ENCODE measurements at regions not wholly inside any gene's neighbourhood (a gene's known extent, or its start where the extent isn't known, plus 50 kb on each side); places are given as distances from the start of the nearest gene placed in this dataset.

GRCh38 chr11:8806974-8807373, 104.0 kb upstream of the AKIP1 start:
- H3K27me3 ChIP-seq (ENCODE audit: control insufficient read depth in 1 of 2, insufficient read depth in 2 of 2, low read length in 2 of 2): no peaks in the 10 kb centered on the region
- peaks cover 43 to 48% of the 10 kb centered on the region in 2 donors for H3K4me1 ChIP-seq (ENCODE audit: control insufficient read depth in 1 of 2, insufficient read depth in 2 of 2, low read length in 2 of 2)
- no peaks in the 10 kb centered on the region for H3K9me3 ChIP-seq (ENCODE audit: control insufficient read depth in 1 of 2, low read length in 2 of 2)
- H3K36me3 ChIP-seq (ENCODE audit: control insufficient read depth in 1 of 2, insufficient read depth in 2 of 2, low read length in 2 of 2): no peaks in the 10 kb centered on the region
- peak overlapping the region in 1 of 2 donors; percentile 85 for H3K9ac ChIP-seq (ENCODE audit: low read depth in 1 of 2, low read length in 2 of 2)
- peak overlapping the region; percentile 79 to 86 for H3K4me3 ChIP-seq (ENCODE audit: low read depth in 1 of 2, low read length in 2 of 2)
- peak overlapping the region; percentile 26 for H3K27ac ChIP-seq (ENCODE audit: low read depth, low read length)

GRCh38 chr11:8807544-8808225, 103.3 kb upstream of the AKIP1 start:
- Histone ChIP-seq H3K9me3 (ENCODE audit: control insufficient read depth in 1 of 2, low read length in 2 of 2) (no peaks in the 10 kb centered on the region), H3K27me3 (ENCODE audit: control insufficient read depth in 1 of 2, insufficient read depth in 2 of 2, low read length in 2 of 2) (no peaks in the 10 kb centered on the region), H3K27ac (ENCODE audit: low read depth, low read length) (peak overlapping the region; percentile 26), H3K4me3 (ENCODE audit: low read depth in 1 of 2, low read length in 2 of 2) (peak overlapping the region; percentile 79 to 86), H3K4me1 (ENCODE audit: control insufficient read depth in 1 of 2, insufficient read depth in 2 of 2, low read length in 2 of 2) (peaks cover 44 to 45% of the 10 kb centered on the region in 2 donors), H3K36me3 (ENCODE audit: control insufficient read depth in 1 of 2, insufficient read depth in 2 of 2, low read length in 2 of 2) (no peaks in the 10 kb centered on the region), H3K9ac (ENCODE audit: low read depth in 1 of 2, low read length in 2 of 2) (peak overlapping the region; percentile 50 to 85)

DNA sequence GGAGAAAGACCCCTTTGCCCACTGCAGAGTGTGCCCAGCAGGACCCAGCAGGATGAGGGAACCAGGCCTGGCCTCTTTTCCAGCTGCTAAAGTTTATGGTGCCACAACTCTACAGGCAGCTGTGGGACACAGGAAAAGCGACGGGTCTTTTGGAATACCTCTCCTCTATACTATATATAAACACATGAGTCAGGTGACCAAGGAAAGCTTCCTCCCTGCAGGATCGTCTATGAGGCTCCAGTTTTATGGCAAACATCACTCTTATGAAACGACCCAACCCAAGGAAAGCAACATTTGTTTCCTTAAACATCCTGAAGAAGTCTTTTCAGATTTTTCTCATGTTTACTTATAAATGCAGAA, 102.8 kb upstream of the AKIP1 start:
- Histone ChIP-seq H3K4me1 (ENCODE audit: control insufficient read depth in 1 of 2, insufficient read depth in 2 of 2, low read length in 2 of 2) (peaks cover 44 to 45% of the 10 kb centered on the region in 2 donors), H3K4me3 (ENCODE audit: low read depth in 1 of 2, low read length in 2 of 2) (peak overlapping the region; percentile 79 to 86), H3K27me3 (ENCODE audit: control insufficient read depth in 1 of 2, insufficient read depth in 2 of 2, low read length in 2 of 2) (no peaks in the 10 kb centered on the region), H3K9me3 (ENCODE audit: control insufficient read depth in 1 of 2, low read length in 2 of 2) (no peaks in the 10 kb centered on the region), H3K36me3 (ENCODE audit: control insufficient read depth in 1 of 2, insufficient read depth in 2 of 2, low read length in 2 of 2) (no peaks in the 10 kb centered on the region), H3K27ac (ENCODE audit: low read depth, low read length) (peak overlapping the region; percentile 6), H3K9ac (ENCODE audit: low read depth in 1 of 2, low read length in 2 of 2) (peak overlapping the region; percentile 50 to 85)

GRCh38 chr11:8809241-8809938, 101.6 kb upstream of the AKIP1 start:
- no peaks in the 10 kb centered on the region for H3K27me3 ChIP-seq (ENCODE audit: control insufficient read depth in 1 of 2, insufficient read depth in 2 of 2, low read length in 2 of 2)
- no peaks in the 10 kb centered on the region for H3K9me3 ChIP-seq (ENCODE audit: control insufficient read depth in 1 of 2, low read length in 2 of 2)
- H3K4me1 ChIP-seq (ENCODE audit: control insufficient read depth in 1 of 2, insufficient read depth in 2 of 2, low read length in 2 of 2): peaks cover 52 to 54% of the 10 kb centered on the region in 2 donors
- H3K36me3 ChIP-seq (ENCODE audit: control insufficient read depth in 1 of 2, insufficient read depth in 2 of 2, low read length in 2 of 2): no peaks in the 10 kb centered on the region
- peak overlapping the region; percentile 79 to 86 for H3K4me3 ChIP-seq (ENCODE audit: low read depth in 1 of 2, low read length in 2 of 2)
- peak overlapping the region; percentile 87 for H3K27ac ChIP-seq (ENCODE audit: low read depth, low read length)
- H3K9ac ChIP-seq (ENCODE audit: low read depth in 1 of 2, low read length in 2 of 2): peak overlapping the region; percentile 78 to 85

GRCh38 chr11:8809939-8810539, 101.0 kb upstream of the AKIP1 start:
- peak overlapping the region; percentile 87 for H3K27ac ChIP-seq (ENCODE audit: low read depth, low read length)
- peaks cover 53 to 57% of the 10 kb centered on the region in 2 donors for H3K4me1 ChIP-seq (ENCODE audit: control insufficient read depth in 1 of 2, insufficient read depth in 2 of 2, low read length in 2 of 2)
- H3K36me3 ChIP-seq (ENCODE audit: control insufficient read depth in 1 of 2, insufficient read depth in 2 of 2, low read length in 2 of 2): no peaks in the 10 kb centered on the region

GRCh38 chr11:8810540-8811301, 100.3 kb upstream of the AKIP1 start:
- peaks cover 49 to 57% of the 10 kb centered on the region in 2 donors for H3K4me1 ChIP-seq (ENCODE audit: control insufficient read depth in 1 of 2, insufficient read depth in 2 of 2, low read length in 2 of 2)
- H3K27me3 ChIP-seq (ENCODE audit: control insufficient read depth in 1 of 2, insufficient read depth in 2 of 2, low read length in 2 of 2): no peaks in the 10 kb centered on the region
- H3K9me3 ChIP-seq (ENCODE audit: control insufficient read depth in 1 of 2, low read length in 2 of 2): no peaks in the 10 kb centered on the region
- peak overlapping the region; percentile 79 to 86 for H3K4me3 ChIP-seq (ENCODE audit: low read depth in 1 of 2, low read length in 2 of 2)
- H3K9ac ChIP-seq (ENCODE audit: low read depth in 1 of 2, low read length in 2 of 2): peak overlapping the region; percentile 78 to 85
- peak overlapping the region; percentile 87 for H3K27ac ChIP-seq (ENCODE audit: low read depth, low read length)
- no peaks in the 10 kb centered on the region for H3K36me3 ChIP-seq (ENCODE audit: control insufficient read depth in 1 of 2, insufficient read depth in 2 of 2, low read length in 2 of 2)

More at GRCh38 chr11:8809939-8810539, 101.0 kb upstream of the AKIP1 start:
- peak overlapping the region; percentile 78 to 85 for H3K9ac ChIP-seq (ENCODE audit: low read depth in 1 of 2, low read length in 2 of 2)
- H3K4me3 ChIP-seq (ENCODE audit: low read depth in 1 of 2, low read length in 2 of 2): peak overlapping the region; percentile 79 to 86
- no peaks in the 10 kb centered on the region for H3K9me3 ChIP-seq (ENCODE audit: control insufficient read depth in 1 of 2, low read length in 2 of 2)
- H3K27me3 ChIP-seq (ENCODE audit: control insufficient read depth in 1 of 2, insufficient read depth in 2 of 2, low read length in 2 of 2): no peaks in the 10 kb centered on the region

- peaks cover 43 to 50% of the 10 kb centered on the region in 2 donors for H3K4me1 ChIP-seq (ENCODE audit: control insufficient read depth in 1 of 2, insufficient read depth in 2 of 2, low read length in 2 of 2)
- H3K27ac ChIP-seq (ENCODE audit: low read depth, low read length): no peak overlapping the region
- no peaks in the 10 kb centered on the region for H3K27me3 ChIP-seq (ENCODE audit: control insufficient read depth in 1 of 2, insufficient read depth in 2 of 2, low read length in 2 of 2)
- H3K36me3 ChIP-seq (ENCODE audit: control insufficient read depth in 1 of 2, insufficient read depth in 2 of 2, low read length in 2 of 2): no peaks in the 10 kb centered on the region
- H3K9ac ChIP-seq (ENCODE audit: low read depth in 1 of 2, low read length in 2 of 2): peak overlapping the region in 1 of 2 donors; percentile 85
- H3K9me3 ChIP-seq (ENCODE audit: control insufficient read depth in 1 of 2, low read length in 2 of 2): no peaks in the 10 kb centered on the region
- no peak overlapping the region for H3K4me3 ChIP-seq (ENCODE audit: low read depth in 1 of 2, low read length in 2 of 2)
Observed at GRCh38 chr11:8811571-8811970, 99.4 kb upstream of the AKIP1 start.

DNA sequence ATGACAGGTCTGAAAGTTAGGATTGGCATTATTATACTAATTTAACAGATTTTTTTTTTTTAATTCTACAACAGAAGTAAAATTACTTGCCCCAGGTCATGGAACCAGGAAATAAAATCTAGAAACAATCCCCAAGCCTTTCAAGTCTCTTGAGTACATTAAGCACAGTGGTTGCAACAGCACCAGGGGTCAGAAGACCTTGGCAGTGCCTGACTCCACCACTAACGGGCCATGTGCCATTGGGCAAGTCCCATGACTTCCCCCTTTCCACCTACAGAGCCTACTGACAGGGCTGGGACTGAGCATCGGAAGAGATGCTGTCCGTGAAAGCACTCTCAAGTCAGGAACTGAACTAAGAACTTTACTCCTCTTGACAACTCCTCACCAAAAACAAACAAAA, 98.6 kb upstream of the AKIP1 start:
- Histone ChIP-seq H3K9ac (ENCODE audit: low read depth in 1 of 2, low read length in 2 of 2) (no peak overlapping the region), H3K27me3 (ENCODE audit: control insufficient read depth in 1 of 2, insufficient read depth in 2 of 2, low read length in 2 of 2) (no peaks in the 10 kb centered on the region), H3K4me1 (ENCODE audit: control insufficient read depth in 1 of 2, insufficient read depth in 2 of 2, low read length in 2 of 2) (peaks cover 37 to 42% of the 10 kb centered on the region in 2 donors), H3K27ac (ENCODE audit: low read depth, low read length) (no peak overlapping the region), H3K36me3 (ENCODE audit: control insufficient read depth in 1 of 2, insufficient read depth in 2 of 2, low read length in 2 of 2) (no peaks in the 10 kb centered on the region), H3K9me3 (ENCODE audit: control insufficient read depth in 1 of 2, low read length in 2 of 2) (no peaks in the 10 kb centered on the region), H3K4me3 (ENCODE audit: low read depth in 1 of 2, low read length in 2 of 2) (no peak overlapping the region)

- no peaks in the 10 kb centered on the region for H3K9me3 ChIP-seq (ENCODE audit: control insufficient read depth in 1 of 2, low read length in 2 of 2)
- H3K4me1 ChIP-seq (ENCODE audit: control insufficient read depth in 1 of 2, insufficient read depth in 2 of 2, low read length in 2 of 2): peaks cover 25 to 31% of the 10 kb centered on the region in 2 donors
- H3K27me3 ChIP-seq (ENCODE audit: control insufficient read depth in 1 of 2, insufficient read depth in 2 of 2, low read length in 2 of 2): no peaks in the 10 kb centered on the region
- H3K4me3 ChIP-seq (ENCODE audit: low read depth in 1 of 2, low read length in 2 of 2): no peak overlapping the region
- no peaks in the 10 kb centered on the region for H3K36me3 ChIP-seq (ENCODE audit: control insufficient read depth in 1 of 2, insufficient read depth in 2 of 2, low read length in 2 of 2)
- H3K27ac ChIP-seq (ENCODE audit: low read depth, low read length): no peak overlapping the region
- peak overlapping the region in 1 of 2 donors; percentile 24 for H3K9ac ChIP-seq (ENCODE audit: low read depth in 1 of 2, low read length in 2 of 2)
Observed at GRCh38 chr11:8813658-8814057, 97.3 kb upstream of the AKIP1 start.

Measured in duodenal mucosa (tissue), 2 donors.